ENCODE measurements at regions not wholly inside any gene's neighbourhood (a gene's known extent, or its start where the extent isn't known, plus 50 kb on each side); places are given as distances from the start of the nearest gene placed in this dataset.

- TF ChIP-seq PRDM6 (tag by site-specific recombination; IDR thresholded peaks at IDR 0.05) (peak; percentile 99), INSM2 (tag by site-specific recombination; IDR thresholded peaks at IDR 0.05) (peak; percentile 81; the same call in 1 of the 2 replicates), ZNF530 (tag by site-specific recombination; IDR thresholded peaks at IDR 0.05; ENCODE audit: low read depth) (no peak), BCL11A (tag by site-specific recombination; IDR thresholded peaks at IDR 0.05; ENCODE audit: low read depth) (peak; percentile 92), IKZF3 (tag by site-specific recombination; IDR thresholded peaks at IDR 0.05) (peak; percentile 89), KLF7 (tag by site-specific recombination; IDR thresholded peaks at IDR 0.05; ENCODE audit: borderline replicate concordance) (0 out of 2 replicates have a peak, but pooled peaks have one; percentile 35), MZF1 (tag by site-specific recombination; IDR thresholded peaks at IDR 0.05; ENCODE audit: borderline replicate concordance) (peak; percentile 76), PRDM4 (tag by site-specific recombination; IDR thresholded peaks at IDR 0.05) (peak; percentile 94), ZNF335 (tag by site-specific recombination; conservative IDR thresholded peaks at IDR 0.05) (0 out of 2 replicates have a peak, but pooled peaks have one; percentile 34), ZEB2 (tag by site-specific recombination; IDR thresholded peaks at IDR 0.05) (peak; percentile 84), ZXDB (tag by site-specific recombination; IDR thresholded peaks at IDR 0.05) (peak; percentile 83), ZNF148 (tag by site-specific recombination; IDR thresholded peaks at IDR 0.05; ENCODE audit: borderline replicate concordance) (no peak), HOXA7 (CRISPR knock-in tag; IDR thresholded peaks at IDR 0.05; ENCODE audit: borderline replicate concordance) (no peak), ZBTB20 (tag by site-specific recombination; IDR thresholded peaks at IDR 0.05) (peak; percentile 19; the same call in 1 of the 2 replicates), ZNF501 (tag by site-specific recombination; IDR thresholded peaks at IDR 0.05) (peak; percentile 61; the same call in 1 of the 2 replicates), ZSCAN23 (tag by site-specific recombination; IDR thresholded peaks at IDR 0.05) (no peak), SCRT2 (tag by site-specific recombination; IDR thresholded peaks at IDR 0.05) (no peak), ZNF398 (tag by site-specific recombination; IDR thresholded peaks at IDR 0.05) (no peak), ZNF571 (tag by site-specific recombination; IDR thresholded peaks at IDR 0.05) (no peak), SCRT1 (tag by site-specific recombination; IDR thresholded peaks at IDR 0.05; ENCODE audit: borderline replicate concordance) (peak; percentile 74), TSHZ1 (tag by site-specific recombination; IDR thresholded peaks at IDR 0.05; ENCODE audit: borderline replicate concordance) (peak; percentile 90), KLF1 (tag by site-specific recombination; IDR thresholded peaks at IDR 0.05) (no peak), ZNF529 (tag by site-specific recombination; IDR thresholded peaks at IDR 0.05; ENCODE audit: insufficient replicate concordance) (no peak), ZSCAN30 (tag by site-specific recombination; IDR thresholded peaks at IDR 0.05) (peak; percentile 89), ZNF302 (tag by site-specific recombination; IDR thresholded peaks at IDR 0.05; ENCODE audit: low read depth) (no peak), SP7 (tag by site-specific recombination; IDR thresholded peaks at IDR 0.05) (peak; percentile 86)
Observed at GRCh38 chr2:19670303-19670702, 231.5 kb downstream of the TTC32 start (continued).
